Renal cortical epithelial cell (primary cell): ENCODE measurements at regions not wholly inside any gene's neighbourhood (a gene's known extent, or its start where the extent isn't known, plus 50 kb on each side); places are given as distances from the start of the nearest gene placed in this dataset.

Experiments used
- DNase-seq: peaks from one replicate; pipeline ENCODE4 v3.0.0-alpha.2; 2011; ENCODE audit warnings: low read depth

DNA sequence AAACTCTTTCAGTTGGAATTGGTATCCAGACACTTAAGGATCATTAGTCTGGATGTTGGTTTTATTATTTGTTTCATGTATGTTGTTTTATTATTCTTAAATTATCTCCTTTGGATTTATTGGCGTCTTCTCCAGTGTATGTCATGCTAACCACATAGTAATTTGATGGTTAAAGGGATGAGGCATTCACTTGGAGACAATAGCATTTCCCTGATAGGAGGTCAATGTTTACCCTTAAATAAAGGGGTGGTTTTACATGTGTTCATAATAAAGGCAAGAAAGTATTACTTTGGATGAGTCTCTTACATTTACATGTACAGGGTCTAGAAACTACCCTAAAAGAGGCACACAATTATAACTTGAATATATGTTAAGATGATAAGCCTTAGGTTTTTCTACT lies 51.2 kb upstream of the RNF144B start:
- peak; percentile 57 for DNase-seq

DNA sequence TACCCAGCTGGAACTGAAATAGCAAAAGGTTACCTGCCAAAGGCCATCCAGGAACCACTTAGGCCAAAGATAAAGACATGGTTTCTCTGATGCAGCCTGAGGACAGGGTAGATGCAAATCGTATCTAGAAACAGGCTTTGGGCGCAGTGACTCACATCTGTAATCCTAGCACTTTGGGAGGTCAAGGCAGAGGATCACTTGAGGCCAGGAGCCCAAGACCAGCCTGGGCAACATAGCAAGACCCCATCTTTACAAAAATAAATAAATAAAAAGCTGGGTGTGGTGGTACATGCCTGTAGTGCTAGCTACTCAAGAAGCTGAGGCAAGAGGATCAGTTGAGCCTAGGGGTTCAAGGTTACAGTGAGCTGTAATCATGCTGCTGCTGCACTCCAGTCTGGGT lies 52.9 kb upstream of the RNF144B start:
- no peak for DNase-seq

- peak; percentile 47 for DNase-seq
Measured at GRCh38 chr6:18330548-18331081, 56.5 kb upstream of the RNF144B start.

DNA sequence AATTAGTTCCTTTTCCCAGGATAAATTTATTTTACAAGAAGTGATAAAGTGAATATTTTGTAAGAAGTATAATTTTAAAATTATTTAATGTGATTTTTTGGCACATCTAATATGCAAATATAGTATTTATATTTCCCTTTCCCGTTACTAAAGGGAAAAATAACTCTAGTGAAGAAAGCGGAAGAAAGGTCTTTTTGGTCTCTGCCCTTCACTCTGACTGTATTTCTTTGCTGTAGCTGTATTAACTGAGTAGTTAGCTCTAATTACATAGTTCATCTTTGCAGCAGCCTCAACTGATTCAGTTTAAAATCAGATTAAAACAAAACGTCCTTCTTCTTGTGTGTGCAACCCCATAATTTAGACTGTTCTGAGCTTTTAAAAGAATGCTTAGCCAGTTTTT lies 57.4 kb upstream of the RNF144B start:
- DNase-seq: no peak

GRCh38 chr6:18328540-18328939 lies 58.6 kb upstream of the RNF144B start:
- DNase-seq: peak; percentile 97

DNA sequence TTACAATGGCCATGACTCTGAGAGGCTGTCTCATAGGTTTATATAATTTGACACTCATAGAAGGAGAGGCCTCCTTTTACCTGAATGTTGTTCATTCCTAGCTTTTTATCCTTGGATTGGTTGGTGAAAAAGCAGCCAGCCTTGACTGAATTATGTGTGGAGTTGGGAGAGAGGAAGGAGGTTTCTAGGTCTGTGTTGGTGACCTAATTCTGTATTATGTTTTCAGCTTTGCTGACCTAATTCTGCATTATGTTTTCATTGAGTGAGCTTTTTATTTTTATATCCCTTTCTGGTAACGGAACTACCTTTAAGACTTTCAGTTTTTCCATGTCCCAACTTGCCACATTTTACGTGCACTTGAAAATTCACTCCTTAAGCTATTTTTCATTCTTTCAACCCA lies 59.1 kb upstream of the RNF144B start:
- DNase-seq: peak; percentile 78

DNA sequence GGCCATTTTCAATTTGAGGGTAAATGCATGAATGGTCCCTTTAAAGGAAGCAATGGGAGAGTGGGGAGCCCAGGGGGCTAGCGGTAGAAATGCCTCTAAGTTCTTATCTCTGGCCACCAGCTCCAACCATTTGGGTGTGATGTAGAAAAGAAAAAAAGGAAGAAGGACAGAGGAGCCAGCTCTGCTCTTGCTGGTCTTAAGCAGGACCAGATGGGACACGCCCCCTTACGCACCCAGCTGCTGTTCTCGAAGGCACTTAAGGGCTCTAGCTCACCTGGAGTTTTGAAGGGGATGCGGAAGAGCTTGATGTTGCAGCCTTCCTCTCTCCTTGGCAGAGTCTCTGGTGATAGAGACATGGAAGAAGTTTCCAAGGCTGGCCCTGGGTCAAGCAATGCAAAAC lies 59.5 kb upstream of the RNF144B start:
- DNase-seq: no peak

GRCh38 chr6:18326980-18327379 lies 60.2 kb upstream of the RNF144B start:
- no peak for DNase-seq

DNA sequence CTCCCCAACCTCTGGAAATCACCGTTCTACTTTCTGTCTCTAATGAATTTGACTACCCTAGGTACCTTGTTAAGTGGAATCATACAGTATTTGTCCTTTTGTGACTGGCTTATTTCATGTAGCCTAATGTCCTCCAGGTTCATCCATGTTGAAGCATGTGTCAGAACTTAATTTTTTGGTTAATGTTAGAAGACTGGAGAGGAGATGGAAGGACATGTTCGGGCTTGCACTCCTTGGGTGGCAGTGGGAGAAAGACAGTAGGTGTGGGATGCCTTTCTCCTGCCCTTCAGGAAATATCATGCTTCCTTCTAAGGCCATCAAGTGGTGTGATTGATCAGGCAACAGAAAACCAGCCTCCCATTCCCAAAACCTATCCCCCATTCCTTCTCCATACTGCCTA lies 61.1 kb upstream of the RNF144B start:
- DNase-seq: no peak

- no peak for DNase-seq
Measured at GRCh38 chr6:18324706-18325042, 60.3 kb upstream of the DEK start.

DNA sequence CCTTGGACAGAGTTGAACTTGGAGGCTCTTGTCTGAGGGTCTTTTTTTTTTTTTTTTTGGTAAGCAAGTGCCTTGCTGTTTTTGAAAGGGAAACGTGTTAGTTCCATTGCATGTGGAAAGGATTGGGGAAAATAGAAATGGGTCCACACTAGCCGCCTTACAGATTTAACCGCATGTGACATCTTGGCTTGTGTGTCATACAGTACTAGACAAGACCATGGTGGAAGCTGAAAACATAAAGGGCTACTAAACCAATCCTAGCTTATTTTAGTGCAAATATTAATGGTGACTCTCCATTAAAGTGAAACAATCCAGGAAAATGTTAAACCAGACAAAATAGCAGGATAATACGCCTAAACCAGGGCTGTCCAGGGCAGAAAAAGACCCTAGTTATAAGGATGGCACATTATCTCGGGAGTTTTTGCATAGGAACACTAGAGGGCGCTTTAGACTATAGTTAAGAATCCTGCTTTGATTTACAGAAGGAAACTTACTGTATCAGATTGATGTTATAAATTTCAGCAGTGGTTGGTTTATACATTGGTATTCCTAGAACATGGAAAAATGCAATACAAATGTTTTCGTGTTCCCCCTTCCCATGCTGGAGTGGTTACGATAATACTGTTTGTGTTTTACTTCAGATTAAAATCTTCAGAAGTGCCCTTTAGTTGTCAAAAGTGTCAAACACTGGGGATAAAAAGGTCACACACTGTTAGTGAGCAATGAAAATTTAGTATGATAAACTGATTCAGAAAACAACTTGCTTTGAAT lies 59.8 kb upstream of the DEK start:
- DNase-seq: peak; percentile 64

- DNase-seq: no peak
Measured at GRCh38 chr6:18317850-18318249, 53.5 kb upstream of the DEK start.

GRCh38 chr6:18314317-18314997 lies 50.1 kb upstream of the DEK start:
- DNase-seq: peak; percentile 84
